ENCODE measurements at regions not wholly inside any gene's neighbourhood (a gene's known extent, or its start where the extent isn't known, plus 50 kb on each side); places are given as distances from the start of the nearest gene placed in this dataset.

DNA sequence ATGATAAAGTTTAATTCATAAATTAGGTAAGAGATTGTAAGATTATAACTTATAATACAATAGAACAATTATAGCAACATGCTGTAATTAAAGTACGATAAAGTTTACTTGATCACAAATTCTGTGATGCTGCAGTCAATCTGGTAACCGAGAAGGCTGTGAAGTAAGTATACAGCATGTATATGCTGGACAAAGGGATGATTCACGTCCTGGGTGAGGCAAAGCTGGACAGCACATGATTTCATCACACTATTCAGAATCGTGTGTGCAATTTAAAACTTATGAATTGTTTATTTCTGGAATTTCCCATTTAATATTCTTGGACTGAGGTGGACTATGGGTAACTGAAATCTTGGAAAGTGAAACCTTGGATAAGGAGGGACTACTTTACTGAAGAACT lies 522.2 kb upstream of the CNTNAP5 start:
- TF ChIP-seq POLR2AphosphoS5 (IDR thresholded peaks at IDR 0.05; ENCODE audit: low read depth, low read length), result no peak
- no peak for TF ChIP-seq SIN3A (IDR thresholded peaks at IDR 0.05; ENCODE audit: borderline replicate concordance, insufficient read depth, low read depth, low read length)
- TF ChIP-seq, protein P1, sequence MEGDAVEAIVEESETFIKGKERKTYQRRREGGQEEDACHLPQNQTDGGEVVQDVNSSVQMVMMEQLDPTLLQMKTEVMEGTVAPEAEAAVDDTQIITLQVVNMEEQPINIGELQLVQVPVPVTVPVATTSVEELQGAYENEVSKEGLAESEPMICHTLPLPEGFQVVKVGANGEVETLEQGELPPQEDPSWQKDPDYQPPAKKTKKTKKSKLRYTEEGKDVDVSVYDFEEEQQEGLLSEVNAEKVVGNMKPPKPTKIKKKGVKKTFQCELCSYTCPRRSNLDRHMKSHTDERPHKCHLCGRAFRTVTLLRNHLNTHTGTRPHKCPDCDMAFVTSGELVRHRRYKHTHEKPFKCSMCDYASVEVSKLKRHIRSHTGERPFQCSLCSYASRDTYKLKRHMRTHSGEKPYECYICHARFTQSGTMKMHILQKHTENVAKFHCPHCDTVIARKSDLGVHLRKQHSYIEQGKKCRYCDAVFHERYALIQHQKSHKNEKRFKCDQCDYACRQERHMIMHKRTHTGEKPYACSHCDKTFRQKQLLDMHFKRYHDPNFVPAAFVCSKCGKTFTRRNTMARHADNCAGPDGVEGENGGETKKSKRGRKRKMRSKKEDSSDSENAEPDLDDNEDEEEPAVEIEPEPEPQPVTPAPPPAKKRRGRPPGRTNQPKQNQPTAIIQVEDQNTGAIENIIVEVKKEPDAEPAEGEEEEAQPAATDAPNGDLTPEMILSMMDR (IDR thresholded peaks at IDR 0.05), result no peak
- TF ChIP-seq TCF7L2 (IDR thresholded peaks at IDR 0.05; ENCODE audit: low read depth, low read length), result no peak
- TF ChIP-seq, protein P2, sequence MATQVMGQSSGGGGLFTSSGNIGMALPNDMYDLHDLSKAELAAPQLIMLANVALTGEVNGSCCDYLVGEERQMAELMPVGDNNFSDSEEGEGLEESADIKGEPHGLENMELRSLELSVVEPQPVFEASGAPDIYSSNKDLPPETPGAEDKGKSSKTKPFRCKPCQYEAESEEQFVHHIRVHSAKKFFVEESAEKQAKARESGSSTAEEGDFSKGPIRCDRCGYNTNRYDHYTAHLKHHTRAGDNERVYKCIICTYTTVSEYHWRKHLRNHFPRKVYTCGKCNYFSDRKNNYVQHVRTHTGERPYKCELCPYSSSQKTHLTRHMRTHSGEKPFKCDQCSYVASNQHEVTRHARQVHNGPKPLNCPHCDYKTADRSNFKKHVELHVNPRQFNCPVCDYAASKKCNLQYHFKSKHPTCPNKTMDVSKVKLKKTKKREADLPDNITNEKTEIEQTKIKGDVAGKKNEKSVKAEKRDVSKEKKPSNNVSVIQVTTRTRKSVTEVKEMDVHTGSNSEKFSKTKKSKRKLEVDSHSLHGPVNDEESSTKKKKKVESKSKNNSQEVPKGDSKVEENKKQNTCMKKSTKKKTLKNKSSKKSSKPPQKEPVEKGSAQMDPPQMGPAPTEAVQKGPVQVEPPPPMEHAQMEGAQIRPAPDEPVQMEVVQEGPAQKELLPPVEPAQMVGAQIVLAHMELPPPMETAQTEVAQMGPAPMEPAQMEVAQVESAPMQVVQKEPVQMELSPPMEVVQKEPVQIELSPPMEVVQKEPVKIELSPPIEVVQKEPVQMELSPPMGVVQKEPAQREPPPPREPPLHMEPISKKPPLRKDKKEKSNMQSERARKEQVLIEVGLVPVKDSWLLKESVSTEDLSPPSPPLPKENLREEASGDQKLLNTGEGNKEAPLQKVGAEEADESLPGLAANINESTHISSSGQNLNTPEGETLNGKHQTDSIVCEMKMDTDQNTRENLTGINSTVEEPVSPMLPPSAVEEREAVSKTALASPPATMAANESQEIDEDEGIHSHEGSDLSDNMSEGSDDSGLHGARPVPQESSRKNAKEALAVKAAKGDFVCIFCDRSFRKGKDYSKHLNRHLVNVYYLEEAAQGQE (IDR thresholded peaks at IDR 0.05; ENCODE audit: insufficient read depth in 1 of 2, low read depth in 2 of 2, low read length in 1 of 2), result no peak
- DNase-seq (ENCODE audit: low read depth, low spot score) (peak; percentile 15), ATAC-seq (no peak)
- no peaks in the 10 kb centered on the region for H3K36me3 ChIP-seq (ENCODE audit: control insufficient read depth, insufficient read depth, low read length)
- H3K9me3 ChIP-seq (ENCODE audit: control insufficient read depth, insufficient read depth, low read depth, low read length), result 0 out of 2 replicates have a peak, but pooled peaks cover 3% of the 10 kb centered on the region
- POLR2A ChIA-PET, result no interaction called here
- no TSS peak for BruUV-seq (replicated peaks)
- H3K4me1 ChIP-seq (ENCODE audit: control insufficient read depth, insufficient read depth, low read length), result no peaks in the 10 kb centered on the region
- intact Hi-C loops (cut with micrococcal nuclease; ENCODE audit: unreplicated experiment), result no loop called here
- CTCF ChIA-PET, result no interaction called here
- in situ Hi-C loops (cut with HindIII; ENCODE audit: low pct_unique_long_range_greater_than_20kb, low sequenced_read_pairs), result no loop called here
- H3K27ac ChIP-seq (ENCODE audit: low read length), result no peak overlapping the region
- no peaks in the 10 kb centered on the region for H3K27me3 ChIP-seq (ENCODE audit: control insufficient read depth, insufficient read depth, low read length)
- H3K4me3 ChIP-seq (ENCODE audit: low read depth in 2 of 2, low read length in 2 of 2), result no peak overlapping the region

DNA sequence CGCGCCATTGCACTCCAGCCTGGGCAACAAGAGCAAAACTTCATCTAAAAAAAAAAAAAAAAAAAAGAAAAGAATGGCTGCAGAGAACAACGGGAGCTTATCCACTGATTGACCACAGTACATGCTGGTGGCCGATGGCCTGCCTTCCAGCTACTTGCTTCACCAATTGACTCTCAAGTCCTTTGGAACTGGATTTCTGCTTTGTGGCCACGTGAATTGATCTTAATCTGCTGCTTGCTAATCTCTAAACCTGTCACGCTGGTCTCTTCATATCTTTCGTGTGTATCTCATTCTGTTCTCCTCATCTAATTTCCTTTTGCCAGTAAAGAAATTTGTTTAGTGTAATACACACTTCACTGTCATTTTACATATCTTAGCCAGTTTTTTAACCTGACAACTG lies 512.5 kb upstream of the CNTNAP5 start:
- in situ Hi-C loops (cut with HindIII; ENCODE audit: low pct_unique_long_range_greater_than_20kb, low sequenced_read_pairs) (no loop called here), intact Hi-C loops (cut with micrococcal nuclease; ENCODE audit: unreplicated experiment) (no loop called here)
- POLR2A ChIA-PET, result no interaction called here
- TF ChIP-seq, protein P2 (IDR thresholded peaks at IDR 0.05; ENCODE audit: insufficient read depth in 1 of 2, low read depth in 2 of 2, low read length in 1 of 2), result no peak
- TF ChIP-seq POLR2AphosphoS5 (IDR thresholded peaks at IDR 0.05; ENCODE audit: low read depth, low read length), result no peak
- TF ChIP-seq, protein P1 (IDR thresholded peaks at IDR 0.05), result no peak
- TF ChIP-seq TCF7L2 (IDR thresholded peaks at IDR 0.05; ENCODE audit: low read depth, low read length), result no peak
- TF ChIP-seq SIN3A (IDR thresholded peaks at IDR 0.05; ENCODE audit: borderline replicate concordance, insufficient read depth, low read depth, low read length), result no peak
- no peaks in the 10 kb centered on the region for H3K9me3 ChIP-seq (ENCODE audit: control insufficient read depth, insufficient read depth, low read depth, low read length)
- no peak for DNase-seq (ENCODE audit: low read depth, low spot score)
- BruUV-seq (replicated peaks), result no TSS peak
- no peaks in the 10 kb centered on the region for H3K36me3 ChIP-seq (ENCODE audit: control insufficient read depth, insufficient read depth, low read length)
- no peaks in the 10 kb centered on the region for H3K27me3 ChIP-seq (ENCODE audit: control insufficient read depth, insufficient read depth, low read length)
- H3K4me3 ChIP-seq (ENCODE audit: low read depth in 2 of 2, low read length in 2 of 2), result no peak overlapping the region
- ATAC-seq, result no peak
- no peaks in the 10 kb centered on the region for H3K4me1 ChIP-seq (ENCODE audit: control insufficient read depth, insufficient read depth, low read length)
- H3K27ac ChIP-seq (ENCODE audit: low read length), result no peak overlapping the region
- CTCF ChIA-PET, result no interaction called here

All from Panc1 (cell line).